GM23338 (cell line): ENCODE measurements at regions not wholly inside any gene's neighbourhood (a gene's known extent, or its start where the extent isn't known, plus 50 kb on each side); places are given as distances from the start of the nearest gene placed in this dataset.

Source experiments
- ATAC-seq: fragments of 200-7000 bp; cut with Tn5 transposase; 3 replicates; pipeline ENCODE4 v1.9.1; 2020
- DNase-seq: peaks from one replicate; pipeline ENCODE4 v3.0.0-alpha.2; 2015; ENCODE audit warnings: low spot score
- H2AFZ ChIP-seq: fragments of 200-600 bp; sonication (generic); 2 replicates; pipeline ENCODE4 v1.8.0; 2016; ENCODE audit warnings: antibody characterized with exemption, mild to moderate bottlenecking, moderate library complexity
- H3F3A ChIP-seq: fragments of 200-600 bp; sonication (generic); replicated peaks from 2 replicates; pipeline ENCODE4 v1.8.0; 2017; ENCODE audit warnings: antibody characterized with exemption, mixed run types, low read depth
- H3K27ac ChIP-seq: fragments of 200-600 bp; sonication (generic); 2 replicates; pipeline ENCODE4 v1.6.1; 2016; ENCODE audit warnings: low read depth
- H3K27me3 ChIP-seq: fragments of 200-600 bp; sonication (generic); 2 replicates; pipeline ENCODE4 v1.8.0; 2016; ENCODE audit warnings: mild to moderate bottlenecking, mixed run types, moderate library complexity; ENCODE audit not compliant: insufficient read depth
- H3K36me3 ChIP-seq: fragments of 200-600 bp; sonication (generic); 2 replicates; pipeline ENCODE4 v1.8.0; 2016; ENCODE audit warnings: mild to moderate bottlenecking; ENCODE audit not compliant: insufficient read depth
- H3K4me1 ChIP-seq: fragments of 200-600 bp; sonication (generic); 2 replicates; pipeline ENCODE4 v1.8.0; 2016; ENCODE audit warnings: mild to moderate bottlenecking, moderate library complexity; ENCODE audit not compliant: insufficient read depth
- H3K4me2 ChIP-seq: fragments of 200-600 bp; sonication (generic); 2 replicates; pipeline ENCODE4 v1.7.1; 2017; ENCODE audit warnings: mixed run types
- H3K4me3 ChIP-seq: fragments of 200-600 bp; sonication (generic); 2 replicates; pipeline ENCODE4 v1.6.1; 2016; ENCODE audit warnings: mixed run types
- H3K79me2 ChIP-seq: fragments of 200-600 bp; sonication (generic); replicated peaks from 2 replicates; pipeline ENCODE4 v1.8.0; 2017; ENCODE audit warnings: mild to moderate bottlenecking; ENCODE audit not compliant: insufficient read depth
- H3K9me2 ChIP-seq: fragments of 200-600 bp; sonication (generic); 2 replicates; pipeline ENCODE4 v1.8.0; 2017; ENCODE audit not compliant: insufficient read depth
- H4K20me1 ChIP-seq: fragments of 200-600 bp; sonication (generic); replicated peaks from 2 replicates; pipeline ENCODE4 v1.8.0; 2017; ENCODE audit warnings: mild to moderate bottlenecking; ENCODE audit not compliant: insufficient read depth
- H3K27ac Mint-ChIP-seq: 2 replicates; pipeline ENCODE4 v1.8.0; 2020; ENCODE audit warnings: inconsistent platforms, mild to moderate bottlenecking, moderate library complexity, mixed read lengths
- H3K27me3 Mint-ChIP-seq: 3 replicates; pipeline ENCODE4 v1.8.0; 2022; ENCODE audit warnings: low read depth, mild to moderate bottlenecking, moderate library complexity, mixed read lengths, inconsistent platforms; ENCODE audit not compliant: insufficient read depth, poor library complexity
- H3K36me3 Mint-ChIP-seq: 3 replicates; pipeline ENCODE4 v1.8.0; 2021; ENCODE audit warnings: low read depth, mild to moderate bottlenecking, inconsistent platforms, moderate library complexity, mixed read lengths
- H3K4me1 Mint-ChIP-seq: 3 replicates; pipeline ENCODE4 v1.8.0; 2020; ENCODE audit warnings: mild to moderate bottlenecking, inconsistent platforms, mixed read lengths
- H3K4me3 Mint-ChIP-seq: 3 replicates; pipeline ENCODE4 v1.8.0; 2021; ENCODE audit warnings: moderate library complexity, mild to moderate bottlenecking, inconsistent platforms, mixed read lengths
- H3K9me3 Mint-ChIP-seq: 3 replicates; pipeline ENCODE4 v1.8.0; 2020; ENCODE audit warnings: moderate library complexity, mild to moderate bottlenecking, inconsistent platforms, mixed read lengths
- CREB1 ChIP-seq: fragments of 250-450 bp; sonication (Bioruptor Pico); IDR thresholded peaks from 2 replicates; pipeline ENCODE4 v1.5.0; 2020; ENCODE audit warnings: low read depth, mild to moderate bottlenecking, moderate library complexity
- EZH2 ChIP-seq: fragments of 200-600 bp; sonication (generic); IDR thresholded peaks from one replicate; pipeline ENCODE4 v1.8.0; 2017; ENCODE audit warnings: antibody characterized with exemption, mild to moderate bottlenecking, low read depth; ENCODE audit not compliant: unreplicated experiment
- POLR2AphosphoS5 ChIP-seq: IDR thresholded peaks from 2 replicates; pipeline ENCODE4 v1.6.1; 2016; ENCODE audit warnings: antibody characterized with exemption, low read depth
- STAT1 ChIP-seq: IDR thresholded peaks from one replicate; pipeline ENCODE4 v1.6.1; 2016; ENCODE audit warnings: antibody characterized with exemption; ENCODE audit not compliant: unreplicated experiment
- ZNF114 ChIP-seq: fragments of 250-450 bp; sonication (Bioruptor Pico); IDR thresholded peaks from 2 replicates; pipeline ENCODE4 v1.5.0; 2020; ENCODE audit warnings: mild to moderate bottlenecking, moderate library complexity
- TF ChIP-seq, protein P1 (sequence below): fragments of 250-450 bp; sonication (Bioruptor Pico); IDR thresholded peaks from 2 replicates; pipeline ENCODE4 v1.5.0; 2020; ENCODE audit warnings: mild to moderate bottlenecking, moderate library complexity
- TF ChIP-seq, protein P2 (sequence below): IDR thresholded peaks from 2 replicates; pipeline ENCODE4 v1.6.1; 2016; ENCODE audit warnings: antibody characterized with exemption

DNA sequence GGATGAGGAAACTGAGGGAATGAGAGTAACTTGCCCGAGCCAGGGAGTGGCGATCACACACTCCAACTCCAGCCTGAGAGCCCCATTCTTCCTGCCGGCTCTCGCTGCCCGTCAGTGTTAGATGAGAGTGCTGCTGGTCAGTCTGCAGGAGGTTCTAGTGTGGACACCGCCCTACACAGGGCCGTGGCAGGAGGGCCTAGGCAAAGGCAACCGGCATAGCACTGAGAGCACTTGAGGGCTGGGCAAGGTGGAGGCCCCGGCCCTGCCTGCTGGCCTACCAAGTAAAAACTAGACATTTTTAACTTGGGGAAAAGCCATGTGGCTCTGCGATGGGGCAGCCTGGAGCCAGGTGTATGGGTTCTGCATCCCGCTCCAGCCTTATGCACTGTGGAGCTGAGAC lies 354.8 kb downstream of the SEC14L1 start (continued):
- TF ChIP-seq, protein P1, sequence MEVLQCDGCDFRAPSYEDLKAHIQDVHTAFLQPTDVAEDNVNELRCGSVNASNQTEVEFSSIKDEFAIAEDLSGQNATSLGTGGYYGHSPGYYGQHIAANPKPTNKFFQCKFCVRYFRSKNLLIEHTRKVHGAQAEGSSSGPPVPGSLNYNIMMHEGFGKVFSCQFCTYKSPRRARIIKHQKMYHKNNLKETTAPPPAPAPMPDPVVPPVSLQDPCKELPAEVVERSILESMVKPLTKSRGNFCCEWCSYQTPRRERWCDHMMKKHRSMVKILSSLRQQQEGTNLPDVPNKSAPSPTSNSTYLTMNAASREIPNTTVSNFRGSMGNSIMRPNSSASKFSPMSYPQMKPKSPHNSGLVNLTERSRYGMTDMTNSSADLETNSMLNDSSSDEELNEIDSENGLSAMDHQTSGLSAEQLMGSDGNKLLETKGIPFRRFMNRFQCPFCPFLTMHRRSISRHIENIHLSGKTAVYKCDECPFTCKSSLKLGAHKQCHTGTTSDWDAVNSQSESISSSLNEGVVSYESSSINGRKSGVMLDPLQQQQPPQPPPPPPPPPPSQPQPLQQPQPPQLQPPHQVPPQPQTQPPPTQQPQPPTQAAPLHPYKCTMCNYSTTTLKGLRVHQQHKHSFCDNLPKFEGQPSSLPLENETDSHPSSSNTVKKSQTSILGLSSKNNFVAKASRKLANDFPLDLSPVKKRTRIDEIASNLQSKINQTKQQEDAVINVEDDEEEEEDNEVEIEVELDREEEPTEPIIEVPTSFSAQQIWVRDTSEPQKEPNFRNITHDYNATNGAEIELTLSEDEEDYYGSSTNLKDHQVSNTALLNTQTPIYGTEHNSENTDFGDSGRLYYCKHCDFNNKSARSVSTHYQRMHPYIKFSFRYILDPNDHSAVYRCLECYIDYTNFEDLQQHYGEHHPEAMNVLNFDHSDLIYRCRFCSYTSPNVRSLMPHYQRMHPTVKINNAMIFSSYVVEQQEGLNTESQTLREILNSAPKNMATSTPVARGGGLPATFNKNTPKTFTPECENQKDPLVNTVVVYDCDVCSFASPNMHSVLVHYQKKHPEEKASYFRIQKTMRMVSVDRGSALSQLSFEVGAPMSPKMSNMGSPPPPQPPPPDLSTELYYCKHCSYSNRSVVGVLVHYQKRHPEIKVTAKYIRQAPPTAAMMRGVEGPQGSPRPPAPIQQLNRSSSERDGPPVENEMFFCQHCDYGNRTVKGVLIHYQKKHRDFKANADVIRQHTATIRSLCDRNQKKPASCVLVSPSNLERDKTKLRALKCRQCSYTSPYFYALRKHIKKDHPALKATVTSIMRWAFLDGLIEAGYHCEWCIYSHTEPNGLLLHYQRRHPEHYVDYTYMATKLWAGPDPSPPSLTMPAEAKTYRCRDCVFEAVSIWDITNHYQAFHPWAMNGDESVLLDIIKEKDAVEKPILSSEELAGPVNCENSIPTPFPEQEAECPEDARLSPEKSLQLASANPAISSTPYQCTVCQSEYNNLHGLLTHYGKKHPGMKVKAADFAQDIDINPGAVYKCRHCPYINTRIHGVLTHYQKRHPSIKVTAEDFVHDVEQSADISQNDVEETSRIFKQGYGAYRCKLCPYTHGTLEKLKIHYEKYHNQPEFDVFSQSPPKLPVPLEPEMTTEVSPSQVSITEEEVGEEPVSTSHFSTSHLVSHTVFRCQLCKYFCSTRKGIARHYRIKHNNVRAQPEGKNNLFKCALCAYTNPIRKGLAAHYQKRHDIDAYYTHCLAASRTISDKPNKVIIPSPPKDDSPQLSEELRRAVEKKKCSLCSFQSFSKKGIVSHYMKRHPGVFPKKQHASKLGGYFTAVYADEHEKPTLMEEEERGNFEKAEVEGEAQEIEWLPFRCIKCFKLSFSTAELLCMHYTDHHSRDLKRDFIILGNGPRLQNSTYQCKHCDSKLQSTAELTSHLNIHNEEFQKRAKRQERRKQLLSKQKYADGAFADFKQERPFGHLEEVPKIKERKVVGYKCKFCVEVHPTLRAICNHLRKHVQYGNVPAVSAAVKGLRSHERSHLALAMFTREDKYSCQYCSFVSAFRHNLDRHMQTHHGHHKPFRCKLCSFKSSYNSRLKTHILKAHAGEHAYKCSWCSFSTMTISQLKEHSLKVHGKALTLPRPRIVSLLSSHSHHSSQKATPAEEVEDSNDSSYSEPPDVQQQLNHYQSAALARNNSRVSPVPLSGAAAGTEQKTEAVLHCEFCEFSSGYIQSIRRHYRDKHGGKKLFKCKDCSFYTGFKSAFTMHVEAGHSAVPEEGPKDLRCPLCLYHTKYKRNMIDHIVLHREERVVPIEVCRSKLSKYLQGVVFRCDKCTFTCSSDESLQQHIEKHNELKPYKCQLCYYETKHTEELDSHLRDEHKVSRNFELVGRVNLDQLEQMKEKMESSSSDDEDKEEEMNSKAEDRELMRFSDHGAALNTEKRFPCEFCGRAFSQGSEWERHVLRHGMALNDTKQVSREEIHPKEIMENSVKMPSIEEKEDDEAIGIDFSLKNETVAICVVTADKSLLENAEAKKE (CRISPR knock-in tag), result no peak
- TF ChIP-seq POLR2AphosphoS5 (no peak), CREB1 (CRISPR knock-in tag) (no peak), ZNF114 (no peak)
- TF ChIP-seq, protein P2, sequence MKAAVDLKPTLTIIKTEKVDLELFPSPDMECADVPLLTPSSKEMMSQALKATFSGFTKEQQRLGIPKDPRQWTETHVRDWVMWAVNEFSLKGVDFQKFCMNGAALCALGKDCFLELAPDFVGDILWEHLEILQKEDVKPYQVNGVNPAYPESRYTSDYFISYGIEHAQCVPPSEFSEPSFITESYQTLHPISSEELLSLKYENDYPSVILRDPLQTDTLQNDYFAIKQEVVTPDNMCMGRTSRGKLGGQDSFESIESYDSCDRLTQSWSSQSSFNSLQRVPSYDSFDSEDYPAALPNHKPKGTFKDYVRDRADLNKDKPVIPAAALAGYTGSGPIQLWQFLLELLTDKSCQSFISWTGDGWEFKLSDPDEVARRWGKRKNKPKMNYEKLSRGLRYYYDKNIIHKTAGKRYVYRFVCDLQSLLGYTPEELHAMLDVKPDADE, result no peak

DNA sequence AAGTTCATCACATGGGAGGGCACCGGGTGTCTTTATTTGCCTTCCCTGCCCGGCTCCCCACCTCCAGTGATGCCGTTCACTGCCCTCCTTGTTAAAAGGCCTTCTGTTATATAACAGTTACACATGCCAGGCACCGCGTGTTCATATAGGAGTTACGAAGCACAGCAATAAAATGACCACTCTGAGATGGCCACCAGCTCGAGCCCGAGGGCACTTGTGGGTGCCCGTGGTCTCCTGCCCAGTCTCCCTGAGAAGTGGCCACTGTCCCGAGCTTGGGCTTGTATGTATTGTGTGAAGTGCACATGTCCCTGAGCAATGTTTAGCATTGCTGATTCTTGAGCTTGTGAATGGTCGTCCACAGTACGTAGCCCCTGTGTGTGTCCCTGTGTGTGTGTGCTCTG lies 355.6 kb downstream of the SEC14L1 start:
- no peaks in the 10 kb centered on the region for H4K20me1 ChIP-seq
- no peak overlapping the region for H3K4me3 Mint-ChIP-seq
- no peaks in the 10 kb centered on the region for H3K4me1 ChIP-seq
- no peak overlapping the region for H3K27ac ChIP-seq
- no peak overlapping the region for H3K4me3 ChIP-seq
- ATAC-seq (no peak), DNase-seq (no peak)
- no peak overlapping the region for H3K27ac Mint-ChIP-seq
- H3K27me3 Mint-ChIP-seq, result peaks cover 9% of the 10 kb centered on the region
- peaks cover 2% of the 10 kb centered on the region; the same call in 1 of the 3 replicates for H3K4me1 Mint-ChIP-seq
- H3K79me2 ChIP-seq, result no peaks in the 10 kb centered on the region
- H3K9me3 Mint-ChIP-seq, result peaks cover 5% of the 10 kb centered on the region; the same call in 1 of the 3 replicates
- H3K36me3 Mint-ChIP-seq, result peaks cover 53% of the 10 kb centered on the region
- H3F3A ChIP-seq, result peaks cover 10% of the 10 kb centered on the region
- no peaks in the 10 kb centered on the region for H3K27me3 ChIP-seq
- H3K9me2 ChIP-seq, result no peaks in the 10 kb centered on the region
- H2AFZ ChIP-seq, result no peak overlapping the region
- no peak overlapping the region for H3K4me2 ChIP-seq
- H3K36me3 ChIP-seq, result peaks cover 3% of the 10 kb centered on the region; the same call in 1 of the 2 replicates
- TF ChIP-seq STAT1, result no peak
- TF ChIP-seq, protein P1 (CRISPR knock-in tag), result no peak
- TF ChIP-seq EZH2, result no peak
- no peak for TF ChIP-seq ZNF114
- TF ChIP-seq, protein P2, result no peak
